Heart left ventricle (tissue), 13 donors: ENCODE measurements at regions not wholly inside any gene's neighbourhood (a gene's known extent, or its start where the extent isn't known, plus 50 kb on each side); places are given as distances from the start of the nearest gene placed in this dataset.

Experiments
- CTCF ChIP-seq, 12 donors: fragments of 200-600 bp; sonication (generic) in 4 of 12; IDR thresholded peaks; one replicate each; pipeline versions ENCODE4 v1.5.0 to v1.8.0; 2018 to 2022; ENCODE audit warnings: antibody characterized with exemption in 12 of 12, mild to moderate bottlenecking in 5 of 12
- POLR2A ChIP-seq, 2 donors: fragments of 450-650 bp; IDR thresholded peaks; one replicate each; pipeline ENCODE4 v1.6.1; 2017; ENCODE audit warnings: antibody characterized with exemption in 2 of 2, mild to moderate bottlenecking in 2 of 2, moderate library complexity in 2 of 2
- donor health status: ischemic (EF 13 %, LVEDD 7.1; RV severe dilation, severe dysfunction).
- donor health status: DM: no; HTN: yes; CAD: no.
- donor health status: DM: no; HTN: no; CAD: no.
- donor health status: ischemic (EF 25% LVEDD 6.9; RV normal size, moderate dysfunction).
- donor health status: ischemic (EF 25% LVEDD 5.7; RV mildly dilated, moderate dysfunction).
- donor health status: ischemic (EF 35%, LVEDD 5.7; RV mildly dilated, moderate dysfunction).
- donor health status: nonischemic (EF 11% LVEDD 7.7; RV severe dilation, severe dysfunction).
- donor health status: DM: yes; HTN: yes; CAD: no.
- donor health status: PGD.
- donor health status: ischemic (EF 29% LVEDD 5.4; RV normal size, mild dysfunction).
- donor health status: nonischemic (EF 23%, LVEDD 6.1; RV moderate dilation, normal function).

DNA sequence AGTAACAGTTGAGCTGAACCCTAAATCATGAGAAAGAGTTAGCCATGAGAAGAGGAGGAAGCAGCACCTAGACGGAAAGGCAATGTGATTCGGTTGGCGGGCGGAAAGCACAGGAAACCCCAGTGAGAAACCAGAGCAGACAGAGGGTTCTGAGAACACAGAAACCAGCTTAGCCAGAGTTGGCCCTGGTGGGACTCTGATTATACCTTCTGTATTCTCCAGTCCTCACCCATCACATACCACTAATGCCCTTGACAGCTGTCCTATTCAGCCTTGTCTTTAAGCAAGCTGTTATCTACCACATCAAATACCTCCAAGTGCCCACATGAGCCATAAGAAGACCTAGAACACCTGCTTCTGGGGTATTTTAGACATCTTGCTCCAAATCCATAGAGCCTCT lies 58.9 kb upstream of the LRRC1 start:
- TF ChIP-seq POLR2A (IDR thresholded peaks at IDR 0.05) (no peak), CTCF (IDR thresholded peaks at IDR 0.05) (no peak)
